DMS 273 treated with DMSO at 0.1 percent for 48 hours (cell line): ENCODE measurements at regions not wholly inside any gene's neighbourhood (a gene's known extent, or its start where the extent isn't known, plus 50 kb on each side); places are given as distances from the start of the nearest gene placed in this dataset.
"Not testable (repeated sequence)": the region's sequence is repeated elsewhere in the genome, so short reads cannot be mapped to it uniquely, and the experiment has no call there.

Source experiments
- DNase-seq: peaks from one replicate; lab custom pipeline; 2025; lab: John Stamatoyannopoulos, UW

DNA sequence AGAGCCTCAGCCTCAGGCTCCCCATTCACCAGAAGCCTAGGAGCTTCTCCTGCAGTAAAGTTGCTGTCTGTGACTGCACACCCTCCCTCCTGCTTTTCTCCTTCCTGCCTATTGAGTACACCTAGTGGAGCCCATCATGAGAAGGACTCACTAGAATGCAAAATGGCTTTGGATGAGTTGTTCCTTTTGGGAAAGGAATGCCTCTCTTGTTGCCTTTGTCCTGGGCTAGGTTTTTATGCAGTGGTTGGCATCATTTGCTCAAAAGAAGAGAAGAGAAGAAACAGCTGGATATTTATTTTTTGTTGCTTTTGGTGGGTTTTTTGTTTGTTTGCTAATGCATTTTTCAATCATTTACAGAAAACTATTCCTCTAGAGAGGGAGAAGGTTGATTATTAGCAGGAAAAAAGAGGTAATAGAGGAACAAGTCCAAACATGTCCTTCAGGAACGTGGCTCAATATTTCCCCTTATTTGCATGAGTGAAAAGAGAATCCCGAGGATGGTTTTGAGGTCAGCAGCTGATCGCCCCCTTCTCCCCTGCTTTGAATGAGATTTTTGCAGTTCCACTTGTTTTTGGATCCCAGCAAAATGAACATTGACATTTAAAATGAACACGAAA is 369.9 kb upstream of the NRP1 start:
- DNase-seq: no peak

DNA sequence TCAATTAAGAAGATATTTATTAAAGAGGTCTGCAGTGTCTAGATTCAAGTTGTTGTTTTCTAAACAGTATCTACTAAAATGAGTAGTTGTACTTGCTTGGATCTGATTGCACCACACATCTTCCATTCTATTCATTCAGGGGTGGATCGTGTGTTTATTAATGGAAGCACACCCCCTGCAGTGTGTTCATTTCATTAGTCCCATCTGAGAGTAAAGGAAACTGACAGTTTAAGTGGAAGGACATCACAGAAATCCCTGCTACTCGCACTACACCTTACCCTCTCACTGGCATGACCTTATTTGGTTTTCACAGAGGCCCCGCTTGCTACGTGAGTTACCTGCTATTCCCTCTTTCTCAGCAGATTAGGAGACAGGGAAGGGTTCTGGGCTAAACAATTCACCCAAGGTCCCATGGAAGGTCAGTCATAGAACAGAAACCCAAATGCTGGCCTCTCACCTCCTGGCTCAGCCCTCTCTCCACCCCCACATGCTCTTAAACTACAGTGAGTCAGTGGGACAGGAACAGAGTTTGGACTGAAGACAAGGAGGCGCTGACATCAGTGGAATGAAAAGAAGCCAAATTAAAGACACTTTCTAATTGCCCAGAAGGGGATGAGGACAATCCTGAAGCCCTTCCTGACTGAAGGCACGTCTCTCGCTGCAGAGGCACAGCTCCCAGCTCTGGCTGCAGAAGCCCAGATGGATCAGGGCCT is 369.2 kb upstream of the NRP1 start:
- DNase-seq: no peak

DNA sequence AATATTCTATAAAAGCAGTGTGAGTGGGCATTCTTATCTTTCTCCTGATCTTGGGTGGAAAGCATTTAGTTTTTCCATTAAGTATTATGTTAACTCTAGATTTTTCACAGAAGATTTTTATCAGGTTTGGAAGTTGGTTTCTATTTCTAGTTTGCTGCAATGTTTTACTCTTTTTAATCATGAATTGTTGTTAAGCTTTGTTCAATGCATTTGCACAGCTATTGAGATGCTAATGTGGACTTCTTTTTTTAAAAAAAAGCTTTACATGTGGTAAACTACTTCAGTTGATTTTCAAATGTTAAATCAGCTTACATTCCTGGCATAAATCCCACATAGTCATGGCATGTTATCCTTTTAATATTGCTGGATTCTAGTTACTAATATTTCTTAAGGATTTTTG is 363.6 kb upstream of the NRP1 start:
- DNase-seq: no peak

DNA sequence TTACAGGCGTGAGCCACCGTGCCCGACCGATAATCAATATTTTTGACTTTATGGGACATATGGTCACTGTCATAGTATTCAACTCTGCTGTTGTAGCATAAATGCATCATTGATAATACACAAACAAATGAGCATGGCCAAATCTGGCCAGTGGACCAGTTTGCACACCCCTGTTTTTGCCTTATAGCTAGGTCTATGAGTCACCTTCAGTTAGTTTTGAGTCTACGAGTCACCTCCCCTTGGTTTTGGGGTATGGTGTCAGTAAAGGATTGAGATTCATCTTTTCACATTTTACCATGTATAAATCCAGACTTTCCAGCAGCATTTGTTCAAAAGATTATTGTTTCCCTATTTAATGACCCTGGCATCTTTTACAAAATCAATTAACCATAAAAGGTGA is 362.5 kb upstream of the NRP1 start:
- no peak for DNase-seq

DNA sequence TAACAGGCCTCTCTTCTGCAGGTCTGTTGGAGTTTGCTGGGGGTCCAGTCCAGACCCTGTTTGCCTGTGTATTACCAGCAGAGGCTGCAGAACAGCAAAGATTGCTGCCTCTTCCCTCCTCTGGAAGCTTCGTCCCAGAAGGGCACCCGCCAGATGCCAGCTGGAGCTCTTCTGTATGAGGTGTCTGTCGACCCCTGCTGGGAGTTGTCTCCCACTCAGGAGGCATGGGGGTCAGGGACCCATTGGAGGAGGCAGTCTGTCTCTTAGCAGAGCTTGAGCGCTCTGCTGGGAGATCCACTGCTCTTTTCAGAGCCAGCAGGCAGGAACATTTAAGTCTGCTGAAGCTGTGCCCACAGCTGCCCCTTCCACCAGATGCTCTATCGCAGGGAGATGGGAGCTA is 361.1 kb upstream of the NRP1 start:
- no peak for DNase-seq

- not testable (repeated sequence) for DNase-seq
Measured at GRCh38 chr10:33690536-33690935, 356.1 kb upstream of the NRP1 start.

- DNase-seq: no peak
Measured at GRCh38 chr10:33688506-33688905, 354.0 kb upstream of the NRP1 start.

GRCh38 chr10:33684211-33684611 is 349.7 kb upstream of the NRP1 start:
- no peak for DNase-seq

DNA sequence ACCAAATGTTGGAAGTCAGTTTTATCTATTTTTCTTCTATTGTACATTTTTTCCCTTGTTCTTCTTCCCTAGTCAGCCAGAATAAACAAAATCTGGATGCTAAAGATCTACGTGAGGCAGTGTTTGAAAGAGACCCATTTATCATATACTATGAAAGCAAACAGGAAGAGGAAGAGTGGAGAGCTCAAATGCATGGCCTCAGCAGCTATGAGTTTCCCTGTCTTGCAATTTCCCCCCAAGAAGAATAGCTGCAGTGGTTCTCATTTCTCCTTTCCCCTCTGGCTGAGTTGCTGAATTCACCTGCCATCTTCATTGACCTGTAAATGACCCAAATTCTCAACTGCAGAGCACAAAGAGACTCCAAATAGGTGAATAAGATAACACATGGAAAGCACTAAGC is 347.1 kb upstream of the NRP1 start:
- DNase-seq: no peak

DNA sequence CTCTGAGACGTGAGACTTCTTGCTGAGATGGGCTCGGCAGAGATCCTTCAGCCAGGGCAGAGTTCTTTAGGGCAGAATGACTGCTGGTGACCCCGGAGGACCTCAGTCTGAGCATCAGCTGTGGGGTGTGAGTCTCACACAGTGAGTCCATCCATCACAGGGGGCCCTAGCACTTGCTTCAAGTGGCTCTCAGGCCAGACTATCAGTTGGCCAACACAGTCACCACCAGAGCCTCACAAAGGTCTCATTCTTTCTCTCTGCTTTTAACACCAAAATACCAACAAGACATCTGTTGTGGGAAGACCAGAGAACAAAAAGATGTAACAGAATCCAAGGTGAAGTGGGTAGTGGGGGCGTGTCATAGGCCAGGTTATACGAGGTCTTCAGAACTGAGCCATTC is 345.6 kb upstream of the NRP1 start:
- DNase-seq: no peak

- DNase-seq: no peak
Measured at GRCh38 chr10:33676606-33677339, 342.3 kb upstream of the NRP1 start.

- no peak for DNase-seq
Measured at GRCh38 chr10:33674986-33675599, 340.6 kb upstream of the NRP1 start.

DNA sequence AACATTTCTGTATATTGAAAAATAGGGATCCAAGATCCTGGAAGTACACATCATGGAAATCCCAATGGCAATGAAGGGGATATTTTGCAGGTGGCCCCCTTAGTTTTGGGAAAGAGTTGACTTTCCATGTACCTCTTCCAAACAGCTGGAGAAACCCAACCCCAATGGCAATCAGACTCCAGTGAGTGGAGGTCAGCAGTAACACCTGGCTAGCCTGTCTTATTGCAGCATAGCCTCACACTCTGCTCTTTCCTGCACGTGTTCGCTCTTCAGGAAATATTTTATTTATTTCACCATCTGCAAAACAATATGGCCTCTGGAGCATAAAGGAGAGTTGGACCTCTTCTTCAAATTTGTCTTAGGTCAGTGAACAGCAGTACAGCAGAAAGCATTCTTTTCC is 340.0 kb upstream of the NRP1 start:
- DNase-seq: no peak

- no peak for DNase-seq
Measured at GRCh38 chr10:33673839-33674415, 339.5 kb upstream of the NRP1 start.

- DNase-seq: no peak
Measured at GRCh38 chr10:33669904-33670303, 335.4 kb upstream of the NRP1 start.

DNA sequence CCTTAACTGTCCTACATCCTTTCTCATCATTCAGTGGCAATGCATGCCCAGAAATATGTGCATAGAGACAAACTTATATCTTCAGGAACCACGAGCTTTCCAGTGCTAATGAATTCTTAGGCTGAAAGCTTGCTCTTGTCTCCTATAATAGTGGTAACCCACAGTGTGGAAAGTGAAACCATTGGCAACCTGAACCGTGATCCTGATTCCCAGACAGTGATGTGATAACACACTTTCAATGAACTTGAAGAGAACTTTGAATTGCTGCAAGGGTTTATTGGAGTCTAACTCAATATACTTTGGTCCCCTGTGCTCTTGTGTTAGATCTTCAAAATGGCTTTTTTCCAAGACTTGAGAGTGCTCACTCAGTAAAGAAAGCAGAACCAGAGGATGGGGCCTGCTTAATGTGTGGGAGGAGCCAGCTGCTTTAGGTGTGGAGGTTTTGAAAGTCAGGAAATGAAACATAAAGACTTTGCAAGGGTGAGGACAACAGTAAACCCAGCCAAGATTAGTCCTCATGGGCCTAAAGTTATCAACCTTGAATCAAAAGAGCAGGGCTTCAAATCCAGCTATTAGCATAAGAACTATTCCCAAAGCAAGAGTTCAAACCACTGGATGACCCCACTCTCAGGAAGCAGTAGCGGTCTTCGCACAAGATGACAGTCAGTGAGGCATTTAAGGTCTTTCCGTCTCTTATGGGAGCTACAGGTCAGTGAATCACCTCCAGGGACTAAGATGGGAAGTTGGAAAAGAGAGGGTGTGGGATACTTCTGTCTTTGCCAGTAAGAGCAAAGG is 332.4 kb upstream of the NRP1 start:
- DNase-seq: no peak

GRCh38 chr10:33665501-33665900 is 331.0 kb upstream of the NRP1 start:
- no peak for DNase-seq

- peak; percentile 32 for DNase-seq
Measured at GRCh38 chr10:33664070-33664469, 329.6 kb upstream of the NRP1 start.

- DNase-seq: peak; percentile 89
Measured at GRCh38 chr10:33661580-33662336, 327.3 kb upstream of the NRP1 start.

GRCh38 chr10:33660329-33660728 is 325.9 kb upstream of the NRP1 start:
- DNase-seq: no peak

GRCh38 chr10:33657913-33658312 is 323.4 kb upstream of the NRP1 start:
- DNase-seq: no peak
